K562 (cell line): ENCODE measurements at regions not wholly inside any gene's neighbourhood (a gene's known extent, or its start where the extent isn't known, plus 50 kb on each side); places are given as distances from the start of the nearest gene placed in this dataset.

Experiments
- CBX5 ChIP-seq: IDR thresholded peaks from 2 replicates; pipeline ENCODE4 v1.6.1; 2014; ENCODE audit warnings: low read depth, borderline replicate concordance
- FOXM1 ChIP-seq, 2 experiments: fragments of 450-650 bp in 1 of 2; sonication (generic) in 1 of 2; formaldehyde crosslinking in 1 of 2; IDR thresholded peaks; 2 replicates each; pipeline versions ENCODE4 v1.6.1 to v1.9.0; 2017 to 2022; ENCODE audit warnings: low read depth in 2 of 2, mild to moderate bottlenecking in 2 of 2, missing genetic modification reagents in 1 of 2, moderate library complexity in 1 of 2
- HDAC3 ChIP-seq: fragments of 450-650 bp; IDR thresholded peaks from 2 replicates; pipeline ENCODE4 v1.6.1; 2018; ENCODE audit warnings: borderline replicate concordance, mild to moderate bottlenecking, moderate library complexity; ENCODE audit not compliant: partially characterized antibody
- LEF1 ChIP-seq: fragments of 450-650 bp; IDR thresholded peaks from 2 replicates; pipeline ENCODE4 v1.6.1; 2016; ENCODE audit warnings: mild to moderate bottlenecking
- MTA3 ChIP-seq: fragments of 450-650 bp; formaldehyde crosslinking; IDR thresholded peaks from 2 replicates; pipeline ENCODE4 v1.6.1; 2017; ENCODE audit warnings: mild to moderate bottlenecking, borderline replicate concordance
- NFE2L1 ChIP-seq: fragments of 450-650 bp; IDR thresholded peaks from 2 replicates; pipeline ENCODE4 v1.6.1; 2016; ENCODE audit warnings: missing genetic modification characterization, low read depth, mild to moderate bottlenecking, missing compliant biosample characterization, moderate library complexity, borderline replicate concordance
- RCOR1 ChIP-seq, 2 experiments: IDR thresholded peaks; 2 replicates each; pipeline ENCODE4 v1.6.1; 2012; ENCODE audit warnings: low read depth in 2 of 2, low read length in 2 of 2, borderline replicate concordance in 1 of 2, improper control_type of control experiment in 1 of 2
- TAF9B ChIP-seq: fragments of 450-650 bp; IDR thresholded peaks from 2 replicates; pipeline ENCODE4 v1.6.1; 2018; ENCODE audit warnings: mild to moderate bottlenecking; ENCODE audit not compliant: partially characterized antibody
- TAL1 ChIP-seq: fragments of 450-650 bp; IDR thresholded peaks from 2 replicates; pipeline ENCODE4 v1.6.1; 2016; ENCODE audit warnings: mild to moderate bottlenecking
- TBL1XR1 ChIP-seq, 2 experiments: IDR thresholded peaks; 2 replicates each; pipeline ENCODE4 v1.6.1; 2012; ENCODE audit warnings: improper control_type of control experiment in 2 of 2, low read length in 2 of 2, mild to moderate bottlenecking in 1 of 2
- TEAD1 ChIP-seq, 2 experiments: fragments of 450-650 bp in 1 of 2; sonication (generic) in 1 of 2; formaldehyde crosslinking; IDR thresholded peaks; 2 replicates each; pipeline versions ENCODE4 v1.4.0 to v1.8.0; 2020 to 2022; ENCODE audit warnings: mild to moderate bottlenecking in 2 of 2, missing genetic modification reagents in 1 of 2
- TF ChIP-seq, protein P1 (sequence below): fragments of 450-650 bp; IDR thresholded peaks from 2 replicates; pipeline ENCODE4 v1.6.1; 2016; ENCODE audit warnings: mild to moderate bottlenecking, moderate library complexity
- TF ChIP-seq, protein P2 (sequence below), 2 experiments: IDR thresholded peaks in 1 of 2; conservative IDR thresholded peaks in 1 of 2; 2 replicates each; pipeline ENCODE4 v1.6.1; 2016; ENCODE audit warnings: low read depth in 2 of 2, mild to moderate bottlenecking in 1 of 2, missing compliant biosample characterization in 1 of 2, missing genetic modification characterization in 1 of 2, moderate library complexity in 1 of 2

DNA sequence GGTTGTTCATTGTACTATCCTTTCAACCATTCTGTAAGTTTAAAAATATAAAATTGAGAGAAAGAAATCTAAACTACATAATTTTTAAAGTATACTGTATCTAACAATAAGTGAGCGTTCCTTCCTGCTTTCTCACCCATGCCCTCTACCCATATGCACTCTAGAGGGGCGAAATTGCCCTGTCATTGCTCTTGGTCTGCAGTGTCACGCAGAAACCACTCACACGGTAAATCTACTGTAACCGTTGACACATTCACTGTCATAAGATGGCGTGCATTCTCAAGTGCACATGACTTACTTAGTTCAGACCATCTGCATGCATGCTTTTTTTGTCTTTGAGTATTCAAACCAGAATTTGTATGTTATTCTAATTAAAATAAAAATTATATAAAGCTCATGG is 55.7 kb upstream of the NIPBL start (continued):
- TF ChIP-seq, protein P1, sequence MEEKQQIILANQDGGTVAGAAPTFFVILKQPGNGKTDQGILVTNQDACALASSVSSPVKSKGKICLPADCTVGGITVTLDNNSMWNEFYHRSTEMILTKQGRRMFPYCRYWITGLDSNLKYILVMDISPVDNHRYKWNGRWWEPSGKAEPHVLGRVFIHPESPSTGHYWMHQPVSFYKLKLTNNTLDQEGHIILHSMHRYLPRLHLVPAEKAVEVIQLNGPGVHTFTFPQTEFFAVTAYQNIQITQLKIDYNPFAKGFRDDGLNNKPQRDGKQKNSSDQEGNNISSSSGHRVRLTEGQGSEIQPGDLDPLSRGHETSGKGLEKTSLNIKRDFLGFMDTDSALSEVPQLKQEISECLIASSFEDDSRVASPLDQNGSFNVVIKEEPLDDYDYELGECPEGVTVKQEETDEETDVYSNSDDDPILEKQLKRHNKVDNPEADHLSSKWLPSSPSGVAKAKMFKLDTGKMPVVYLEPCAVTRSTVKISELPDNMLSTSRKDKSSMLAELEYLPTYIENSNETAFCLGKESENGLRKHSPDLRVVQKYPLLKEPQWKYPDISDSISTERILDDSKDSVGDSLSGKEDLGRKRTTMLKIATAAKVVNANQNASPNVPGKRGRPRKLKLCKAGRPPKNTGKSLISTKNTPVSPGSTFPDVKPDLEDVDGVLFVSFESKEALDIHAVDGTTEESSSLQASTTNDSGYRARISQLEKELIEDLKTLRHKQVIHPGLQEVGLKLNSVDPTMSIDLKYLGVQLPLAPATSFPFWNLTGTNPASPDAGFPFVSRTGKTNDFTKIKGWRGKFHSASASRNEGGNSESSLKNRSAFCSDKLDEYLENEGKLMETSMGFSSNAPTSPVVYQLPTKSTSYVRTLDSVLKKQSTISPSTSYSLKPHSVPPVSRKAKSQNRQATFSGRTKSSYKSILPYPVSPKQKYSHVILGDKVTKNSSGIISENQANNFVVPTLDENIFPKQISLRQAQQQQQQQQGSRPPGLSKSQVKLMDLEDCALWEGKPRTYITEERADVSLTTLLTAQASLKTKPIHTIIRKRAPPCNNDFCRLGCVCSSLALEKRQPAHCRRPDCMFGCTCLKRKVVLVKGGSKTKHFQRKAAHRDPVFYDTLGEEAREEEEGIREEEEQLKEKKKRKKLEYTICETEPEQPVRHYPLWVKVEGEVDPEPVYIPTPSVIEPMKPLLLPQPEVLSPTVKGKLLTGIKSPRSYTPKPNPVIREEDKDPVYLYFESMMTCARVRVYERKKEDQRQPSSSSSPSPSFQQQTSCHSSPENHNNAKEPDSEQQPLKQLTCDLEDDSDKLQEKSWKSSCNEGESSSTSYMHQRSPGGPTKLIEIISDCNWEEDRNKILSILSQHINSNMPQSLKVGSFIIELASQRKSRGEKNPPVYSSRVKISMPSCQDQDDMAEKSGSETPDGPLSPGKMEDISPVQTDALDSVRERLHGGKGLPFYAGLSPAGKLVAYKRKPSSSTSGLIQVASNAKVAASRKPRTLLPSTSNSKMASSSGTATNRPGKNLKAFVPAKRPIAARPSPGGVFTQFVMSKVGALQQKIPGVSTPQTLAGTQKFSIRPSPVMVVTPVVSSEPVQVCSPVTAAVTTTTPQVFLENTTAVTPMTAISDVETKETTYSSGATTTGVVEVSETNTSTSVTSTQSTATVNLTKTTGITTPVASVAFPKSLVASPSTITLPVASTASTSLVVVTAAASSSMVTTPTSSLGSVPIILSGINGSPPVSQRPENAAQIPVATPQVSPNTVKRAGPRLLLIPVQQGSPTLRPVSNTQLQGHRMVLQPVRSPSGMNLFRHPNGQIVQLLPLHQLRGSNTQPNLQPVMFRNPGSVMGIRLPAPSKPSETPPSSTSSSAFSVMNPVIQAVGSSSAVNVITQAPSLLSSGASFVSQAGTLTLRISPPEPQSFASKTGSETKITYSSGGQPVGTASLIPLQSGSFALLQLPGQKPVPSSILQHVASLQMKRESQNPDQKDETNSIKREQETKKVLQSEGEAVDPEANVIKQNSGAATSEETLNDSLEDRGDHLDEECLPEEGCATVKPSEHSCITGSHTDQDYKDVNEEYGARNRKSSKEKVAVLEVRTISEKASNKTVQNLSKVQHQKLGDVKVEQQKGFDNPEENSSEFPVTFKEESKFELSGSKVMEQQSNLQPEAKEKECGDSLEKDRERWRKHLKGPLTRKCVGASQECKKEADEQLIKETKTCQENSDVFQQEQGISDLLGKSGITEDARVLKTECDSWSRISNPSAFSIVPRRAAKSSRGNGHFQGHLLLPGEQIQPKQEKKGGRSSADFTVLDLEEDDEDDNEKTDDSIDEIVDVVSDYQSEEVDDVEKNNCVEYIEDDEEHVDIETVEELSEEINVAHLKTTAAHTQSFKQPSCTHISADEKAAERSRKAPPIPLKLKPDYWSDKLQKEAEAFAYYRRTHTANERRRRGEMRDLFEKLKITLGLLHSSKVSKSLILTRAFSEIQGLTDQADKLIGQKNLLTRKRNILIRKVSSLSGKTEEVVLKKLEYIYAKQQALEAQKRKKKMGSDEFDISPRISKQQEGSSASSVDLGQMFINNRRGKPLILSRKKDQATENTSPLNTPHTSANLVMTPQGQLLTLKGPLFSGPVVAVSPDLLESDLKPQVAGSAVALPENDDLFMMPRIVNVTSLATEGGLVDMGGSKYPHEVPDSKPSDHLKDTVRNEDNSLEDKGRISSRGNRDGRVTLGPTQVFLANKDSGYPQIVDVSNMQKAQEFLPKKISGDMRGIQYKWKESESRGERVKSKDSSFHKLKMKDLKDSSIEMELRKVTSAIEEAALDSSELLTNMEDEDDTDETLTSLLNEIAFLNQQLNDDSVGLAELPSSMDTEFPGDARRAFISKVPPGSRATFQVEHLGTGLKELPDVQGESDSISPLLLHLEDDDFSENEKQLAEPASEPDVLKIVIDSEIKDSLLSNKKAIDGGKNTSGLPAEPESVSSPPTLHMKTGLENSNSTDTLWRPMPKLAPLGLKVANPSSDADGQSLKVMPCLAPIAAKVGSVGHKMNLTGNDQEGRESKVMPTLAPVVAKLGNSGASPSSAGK = peak; percentile 77
- peak; percentile 71 for TF ChIP-seq LEF1
- 0 out of 4 replicates have a peak, but pooled peaks of 1 of the 2 experiments have one; percentile 65 for TF ChIP-seq TEAD1 (CRISPR knock-in tag; IDR thresholded peaks at IDR 0.05)
- TF ChIP-seq HDAC3 = peak; percentile 60
- TF ChIP-seq, protein P2, sequence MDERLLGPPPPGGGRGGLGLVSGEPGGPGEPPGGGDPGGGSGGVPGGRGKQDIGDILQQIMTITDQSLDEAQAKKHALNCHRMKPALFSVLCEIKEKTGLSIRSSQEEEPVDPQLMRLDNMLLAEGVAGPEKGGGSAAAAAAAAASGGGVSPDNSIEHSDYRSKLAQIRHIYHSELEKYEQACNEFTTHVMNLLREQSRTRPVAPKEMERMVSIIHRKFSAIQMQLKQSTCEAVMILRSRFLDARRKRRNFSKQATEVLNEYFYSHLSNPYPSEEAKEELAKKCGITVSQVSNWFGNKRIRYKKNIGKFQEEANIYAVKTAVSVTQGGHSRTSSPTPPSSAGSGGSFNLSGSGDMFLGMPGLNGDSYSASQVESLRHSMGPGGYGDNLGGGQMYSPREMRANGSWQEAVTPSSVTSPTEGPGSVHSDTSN (CRISPR knock-in tag; IDR thresholded peaks at IDR 0.05; ENCODE audit: low read depth) = no peak
- TF ChIP-seq, protein P2 (tag; conservative IDR thresholded peaks at IDR 0.05; ENCODE audit: low read depth) = peak; percentile 96
- TF ChIP-seq TAL1 = peak; percentile 12; the same call in 1 of the 2 replicates
- peak; percentile 93 for TF ChIP-seq NFE2L1 (tag)
- TF ChIP-seq TAF9B = peak; percentile 33
- TF ChIP-seq TBL1XR1 (IDR thresholded peaks at IDR 0.05; ENCODE audit: low read length in 2 of 2) = 0 out of 4 replicates have a peak, but pooled peaks of 1 of the 2 experiments have one; percentile 10
- peak; percentile 45; the same call in 1 of the 2 replicates for TF ChIP-seq MTA3
- TF ChIP-seq FOXM1 (IDR thresholded peaks at IDR 0.05; ENCODE audit: low read depth) = peak; percentile 57; the same call in 1 of the 2 replicates
- no peak for TF ChIP-seq FOXM1 (CRISPR knock-in tag; IDR thresholded peaks at IDR 0.05; ENCODE audit: low read depth)
- 0 out of 2 replicates have a peak, but pooled peaks have one; percentile 54 for TF ChIP-seq CBX5
- peak in 1 of 2 experiments; percentile 75; a peak in 1 of 4 replicates for TF ChIP-seq RCOR1 (IDR thresholded peaks at IDR 0.05; ENCODE audit: borderline replicate concordance in 1 of 2, low read depth in 2 of 2, low read length in 2 of 2)
